Testis (tissue), 2 donors: ENCODE measurements at regions not wholly inside any gene's neighbourhood (a gene's known extent, or its start where the extent isn't known, plus 50 kb on each side); places are given as distances from the start of the nearest gene placed in this dataset.

Experiments used
- CTCF ChIP-seq, 3 experiments: fragments of 450-650 bp in 2 of 3; fragments of 200-600 bp in 1 of 3; sonication (generic) in 1 of 3; IDR thresholded peaks; one replicate each; pipeline ENCODE4 v1.5.1; 2016 to 2019; ENCODE audit warnings: antibody characterized with exemption in 3 of 3, mild to moderate bottlenecking in 2 of 3, moderate library complexity in 1 of 3
- POLR2A ChIP-seq: fragments of 450-650 bp; IDR thresholded peaks from one replicate; pipeline ENCODE4 v1.6.1; 2017; ENCODE audit warnings: antibody characterized with exemption, mild to moderate bottlenecking, moderate library complexity

- TF ChIP-seq CTCF (IDR thresholded peaks at IDR 0.05) (no peak), POLR2A (no peak)
These were observed 279.3 kb upstream of the FLRT2 start for GRCh38 chr14:85250414-85251189.
